OCI-LY7 (cell line): ENCODE measurements at regions not wholly inside any gene's neighbourhood (a gene's known extent, or its start where the extent isn't known, plus 50 kb on each side); places are given as distances from the start of the nearest gene placed in this dataset.
"Not testable (repeated sequence)": the region's sequence is repeated elsewhere in the genome, so short reads cannot be mapped to it uniquely, and the experiment has no call there.

Experiments used
- BruUV-seq: library from RNA; stranded (reverse); fragments of 400-500 nt; replicated peaks from 2 replicates; lab custom pipeline; 2021; lab: Mats Ljungman, UMichigan
- CTCF ChIA-PET: fragments of 300-600 bp; sonication (Branson Sonifier 250); formaldehyde crosslinking; loops from one replicate; lab custom pipeline; 2022; ENCODE audit warnings: antibody characterized with exemption; ENCODE audit not compliant: unreplicated experiment; lab: Charles Lee
- POLR2A ChIA-PET: fragments of 300-600 bp; sonication (Branson Sonifier 250); formaldehyde crosslinking; loops from one replicate; lab custom pipeline; 2022; ENCODE audit warnings: antibody characterized with exemption; lab: Charles Lee
- DNase-seq: peaks from one replicate; pipeline ENCODE4 v3.0.0-alpha.2; 2015; ENCODE audit warnings: low spot score
- H2AFZ ChIP-seq: fragments of 200-600 bp; sonication (generic), shearing (Covaris generic); 2 replicates; pipeline ENCODE4 v1.6.1; 2014; ENCODE audit warnings: mild to moderate bottlenecking, antibody characterized with exemption, low read length, moderate library complexity
- H3K27ac ChIP-seq: fragments of 200-600 bp; sonication (generic); 2 replicates; pipeline ENCODE4 v1.5.1; 2014; ENCODE audit warnings: mixed run types, low read depth, mild to moderate bottlenecking, moderate library complexity, low read length, inconsistent platforms; ENCODE audit not compliant: poor library complexity, severe bottlenecking
- H3K36me3 ChIP-seq: fragments of 200-600 bp; sonication (generic); 2 replicates; pipeline ENCODE4 v1.6.1; 2014; ENCODE audit warnings: mild to moderate bottlenecking, antibody characterized with exemption, low read length, moderate library complexity, mixed read lengths; ENCODE audit not compliant: insufficient read depth
- H3K4me1 ChIP-seq: fragments of 200-600 bp; sonication (generic); 2 replicates; pipeline ENCODE4 v1.5.1; 2014; ENCODE audit warnings: mild to moderate bottlenecking, low read length; ENCODE audit not compliant: insufficient read depth, poor library complexity, severe bottlenecking
- H3K4me2 ChIP-seq: fragments of 200-600 bp; sonication (generic); 2 replicates; pipeline ENCODE4 v1.6.1; 2014; ENCODE audit warnings: mild to moderate bottlenecking, low read length
- H3K4me3 ChIP-seq: fragments of 200-600 bp; sonication (generic); 2 replicates; pipeline ENCODE4 v1.5.1; 2014; ENCODE audit warnings: mild to moderate bottlenecking, low read depth, low read length; ENCODE audit not compliant: poor library complexity, severe bottlenecking
- H3K79me2 ChIP-seq: fragments of 200-600 bp; sonication (generic); 2 replicates; pipeline ENCODE4 v1.6.1; 2016; ENCODE audit warnings: low read depth, mild to moderate bottlenecking, low read length, moderate library complexity, mixed read lengths; ENCODE audit not compliant: insufficient read depth
- H3K9me2 ChIP-seq: fragments of 200-600 bp; sonication (generic); 2 replicates; pipeline ENCODE4 v1.6.1; 2016; ENCODE audit warnings: mild to moderate bottlenecking, low read length, mixed read lengths; ENCODE audit not compliant: insufficient read depth
- H3K9me3 ChIP-seq: fragments of 200-600 bp; sonication (generic); 2 replicates; pipeline ENCODE4 v1.6.1; 2014; ENCODE audit warnings: mild to moderate bottlenecking, mixed run types, low read length, mixed read lengths
- H4K20me1 ChIP-seq: fragments of 200-600 bp; sonication (generic); 2 replicates; pipeline ENCODE4 v1.6.1; 2014; ENCODE audit warnings: mild to moderate bottlenecking, antibody characterized with exemption, low read length, moderate library complexity, mixed read lengths; ENCODE audit not compliant: insufficient read depth
- EZH2phosphoT487 ChIP-seq: fragments of 200-600 bp; sonication (generic); IDR thresholded peaks from 2 replicates; pipeline ENCODE4 v1.6.1; 2018; ENCODE audit warnings: low read depth, borderline replicate concordance, mild to moderate bottlenecking, mixed run types, antibody characterized with exemption, low read length, moderate library complexity, mixed read lengths
- intact Hi-C: fragments of 100-400 bp; cut with micrococcal nuclease; formaldehyde crosslinking; loops from one replicate; pipeline ENCODE4 v1.10.0; 2022; ENCODE audit not compliant: unreplicated experiment
- TF ChIP-seq, protein P1 (sequence below): fragments of 200-600 bp; sonication (generic); conservative IDR thresholded peaks from 2 replicates; pipeline ENCODE4 v1.5.1; 2014; ENCODE audit warnings: mild to moderate bottlenecking, antibody characterized with exemption, low read length, moderate library complexity, mixed read lengths

DNA sequence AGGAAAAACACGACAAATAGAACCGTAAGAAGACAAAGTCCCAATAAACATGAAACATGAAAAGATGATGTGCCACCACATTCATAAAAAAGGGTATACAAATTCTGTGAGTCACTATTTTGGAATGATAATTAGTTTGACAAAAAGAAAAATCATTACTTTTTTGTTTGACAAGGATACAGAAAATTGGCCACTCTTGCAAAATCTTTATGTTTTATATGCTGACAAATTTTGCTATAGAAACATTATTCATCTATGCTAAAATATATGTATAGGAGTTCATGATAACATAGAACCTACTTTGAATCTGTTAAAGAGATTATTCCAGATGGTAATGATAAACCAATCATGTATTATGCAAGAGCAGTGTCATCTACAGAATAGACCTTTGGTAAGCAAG lies 1201.0 kb downstream of the FSCB start:
- no peak overlapping the region for H2AFZ ChIP-seq
- H3K9me3 ChIP-seq: no peaks in the 10 kb centered on the region
- no peak for DNase-seq
- CTCF ChIA-PET: no interaction called here
- no peaks in the 10 kb centered on the region for H4K20me1 ChIP-seq
- H3K79me2 ChIP-seq: no peaks in the 10 kb centered on the region
- TF ChIP-seq, protein P1, sequence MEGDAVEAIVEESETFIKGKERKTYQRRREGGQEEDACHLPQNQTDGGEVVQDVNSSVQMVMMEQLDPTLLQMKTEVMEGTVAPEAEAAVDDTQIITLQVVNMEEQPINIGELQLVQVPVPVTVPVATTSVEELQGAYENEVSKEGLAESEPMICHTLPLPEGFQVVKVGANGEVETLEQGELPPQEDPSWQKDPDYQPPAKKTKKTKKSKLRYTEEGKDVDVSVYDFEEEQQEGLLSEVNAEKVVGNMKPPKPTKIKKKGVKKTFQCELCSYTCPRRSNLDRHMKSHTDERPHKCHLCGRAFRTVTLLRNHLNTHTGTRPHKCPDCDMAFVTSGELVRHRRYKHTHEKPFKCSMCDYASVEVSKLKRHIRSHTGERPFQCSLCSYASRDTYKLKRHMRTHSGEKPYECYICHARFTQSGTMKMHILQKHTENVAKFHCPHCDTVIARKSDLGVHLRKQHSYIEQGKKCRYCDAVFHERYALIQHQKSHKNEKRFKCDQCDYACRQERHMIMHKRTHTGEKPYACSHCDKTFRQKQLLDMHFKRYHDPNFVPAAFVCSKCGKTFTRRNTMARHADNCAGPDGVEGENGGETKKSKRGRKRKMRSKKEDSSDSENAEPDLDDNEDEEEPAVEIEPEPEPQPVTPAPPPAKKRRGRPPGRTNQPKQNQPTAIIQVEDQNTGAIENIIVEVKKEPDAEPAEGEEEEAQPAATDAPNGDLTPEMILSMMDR: no peak
- TF ChIP-seq EZH2phosphoT487: no peak
- H3K36me3 ChIP-seq: no peaks in the 10 kb centered on the region
- no peaks in the 10 kb centered on the region for H3K9me2 ChIP-seq
- no TSS peak for BruUV-seq
- POLR2A ChIA-PET: no interaction called here
- no peak overlapping the region for H3K4me3 ChIP-seq
- no peaks in the 10 kb centered on the region for H3K4me1 ChIP-seq
- H3K4me2 ChIP-seq: no peak overlapping the region
- no peak overlapping the region for H3K27ac ChIP-seq
- intact Hi-C loops: no loop called here

DNA sequence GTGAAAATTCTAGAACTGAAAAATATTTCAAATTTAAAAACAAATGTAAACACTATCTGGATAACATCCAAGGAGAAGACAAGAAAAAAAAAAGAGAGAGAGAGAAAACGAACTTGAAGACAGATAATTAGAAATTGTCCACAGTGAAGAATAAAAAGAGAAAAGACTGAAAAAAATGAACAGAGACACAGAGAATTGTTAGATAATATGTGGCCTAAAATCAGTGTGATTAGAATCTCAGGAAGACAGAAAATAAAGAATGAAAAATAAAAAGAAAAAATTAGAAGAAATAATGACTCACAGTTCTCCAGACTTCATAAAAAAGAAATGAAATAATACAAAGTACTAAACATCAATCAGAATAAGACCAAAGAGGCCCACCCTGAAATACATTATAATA lies 1209.3 kb downstream of the FSCB start:
- DNase-seq: no peak
- peaks cover 8% of the 10 kb centered on the region; the same call in 1 of the 2 replicates for H3K9me3 ChIP-seq
- intact Hi-C loops: no loop called here
- H3K79me2 ChIP-seq: no peaks in the 10 kb centered on the region
- CTCF ChIA-PET: no interaction called here
- H3K9me2 ChIP-seq: no peaks in the 10 kb centered on the region
- H2AFZ ChIP-seq: no peak overlapping the region
- no peak overlapping the region for H3K27ac ChIP-seq
- POLR2A ChIA-PET: no interaction called here
- no peaks in the 10 kb centered on the region for H3K4me1 ChIP-seq
- no peak overlapping the region for H3K4me3 ChIP-seq
- BruUV-seq: no TSS peak
- no peaks in the 10 kb centered on the region for H4K20me1 ChIP-seq
- TF ChIP-seq, protein P1: no peak
- TF ChIP-seq EZH2phosphoT487: no peak
- H3K36me3 ChIP-seq: no peaks in the 10 kb centered on the region
- H3K4me2 ChIP-seq: no peak overlapping the region

DNA sequence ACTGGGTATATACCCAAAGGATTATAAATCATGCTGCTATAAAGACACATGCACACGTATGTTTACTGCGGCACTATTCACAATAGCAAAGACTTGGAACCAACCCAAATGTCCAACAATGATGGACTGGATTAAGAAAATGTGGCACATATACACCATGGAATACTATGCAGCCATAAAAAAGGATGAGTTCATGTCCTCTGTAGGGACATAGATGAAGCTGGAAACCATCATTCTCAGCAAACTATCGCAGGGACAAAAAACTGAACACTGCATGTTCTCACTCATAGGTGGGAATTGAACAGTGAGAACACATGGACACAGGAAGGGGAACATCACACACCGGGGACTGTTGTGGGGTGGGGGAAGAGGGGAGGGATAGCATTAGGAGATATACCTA lies 1211.0 kb downstream of the FSCB start:
- H2AFZ ChIP-seq, intact Hi-C loops, H3K27ac ChIP-seq, POLR2A ChIA-PET, H3K4me2 ChIP-seq, H3K4me1 ChIP-seq, BruUV-seq, DNase-seq, H3K79me2 ChIP-seq, CTCF ChIA-PET, H4K20me1 ChIP-seq, H3K36me3 ChIP-seq, H3K9me2 ChIP-seq, H3K9me3 ChIP-seq, H3K4me3 ChIP-seq: not testable (repeated sequence)
